H9 (cell line): ENCODE measurements at regions not wholly inside any gene's neighbourhood (a gene's known extent, or its start where the extent isn't known, plus 50 kb on each side); places are given as distances from the start of the nearest gene placed in this dataset.

ENCODE experiments used
- DNase-seq: peaks from one replicate; pipeline ENCODE4 v3.0.0-alpha.2; 2017
- H2AFZ ChIP-seq: one replicate; pipeline ENCODE4 v1.6.1; 2013; ENCODE audit warnings: mild to moderate bottlenecking, low read length, control low read depth, moderate library complexity
- H2AK5ac ChIP-seq: 2 replicates; pipeline ENCODE4 v1.6.1; 2013; ENCODE audit warnings: low read length, control low read depth, mixed read lengths; ENCODE audit not compliant: insufficient read length
- H2BK120ac ChIP-seq: one replicate; pipeline ENCODE4 v1.6.1; 2013; ENCODE audit warnings: low read depth, mild to moderate bottlenecking, low read length, control low read depth, inconsistent platforms; ENCODE audit not compliant: poor library complexity, severe bottlenecking
- H2BK12ac ChIP-seq: 2 replicates; pipeline ENCODE4 v1.6.1; 2013; ENCODE audit warnings: low read length, control low read depth, mixed read lengths, low read depth; ENCODE audit not compliant: insufficient read length
- H2BK15ac ChIP-seq: 2 replicates; pipeline ENCODE4 v1.6.1; 2013; ENCODE audit warnings: low read depth, low read length, control low read depth
- H2BK20ac ChIP-seq: one replicate; pipeline ENCODE4 v1.6.1; 2013; ENCODE audit warnings: low read depth, mild to moderate bottlenecking, low read length, control low read depth, inconsistent platforms; ENCODE audit not compliant: poor library complexity, severe bottlenecking
- H2BK5ac ChIP-seq: 2 replicates; pipeline ENCODE4 v1.6.1; 2013; ENCODE audit warnings: low read length, control low read depth, mixed read lengths; ENCODE audit not compliant: insufficient read length
- H3K14ac ChIP-seq: 2 replicates; pipeline ENCODE4 v1.6.1; 2013; ENCODE audit warnings: low read length, control low read depth; ENCODE audit not compliant: insufficient read depth
- H3K18ac ChIP-seq: 2 replicates; pipeline ENCODE4 v1.6.1; 2013; ENCODE audit warnings: low read depth, mild to moderate bottlenecking, mixed read lengths, low read length, control low read depth; ENCODE audit not compliant: insufficient read length
- H3K23ac ChIP-seq: 2 replicates; pipeline ENCODE4 v1.6.1; 2013; ENCODE audit warnings: low read length, control low read depth, mixed read lengths, low read depth; ENCODE audit not compliant: insufficient read length
- H3K23me2 ChIP-seq: 2 replicates; pipeline ENCODE4 v1.6.1; 2013; ENCODE audit warnings: low read depth, mild to moderate bottlenecking, mixed read lengths, low read length, control low read depth; ENCODE audit not compliant: insufficient read length, poor library complexity, severe bottlenecking
- H3K27ac ChIP-seq: 2 replicates; pipeline ENCODE4 v1.5.1; 2013; ENCODE audit warnings: low read length, control low read depth, mixed read lengths, low read depth; ENCODE audit not compliant: insufficient read length
- H3K27me3 ChIP-seq: 2 replicates; pipeline ENCODE4 v1.6.1; 2013; ENCODE audit warnings: low read length, control low read depth, inconsistent platforms; ENCODE audit not compliant: insufficient read depth
- H3K4ac ChIP-seq: 2 replicates; pipeline ENCODE4 v1.6.1; 2013; ENCODE audit warnings: low read depth, mild to moderate bottlenecking, control low read depth, inconsistent platforms, low read length, moderate library complexity
- H3K4me1 ChIP-seq: 2 replicates; pipeline ENCODE4 v1.6.1; 2013; ENCODE audit warnings: low read length, control low read depth, inconsistent platforms; ENCODE audit not compliant: insufficient read depth
- H3K4me2 ChIP-seq: 2 replicates; pipeline ENCODE4 v1.6.1; 2013; ENCODE audit warnings: low read length, control low read depth, mixed read lengths; ENCODE audit not compliant: insufficient read length, insufficient read depth
- H3K56ac ChIP-seq: 2 replicates; pipeline ENCODE4 v1.6.1; 2013; ENCODE audit warnings: low read depth, mild to moderate bottlenecking, mixed read lengths, low read length, control low read depth; ENCODE audit not compliant: insufficient read length
- H3K79me1 ChIP-seq: 2 replicates; pipeline ENCODE4 v1.6.1; 2013; ENCODE audit warnings: low read depth, mild to moderate bottlenecking, moderate library complexity, low read length, control low read depth, inconsistent platforms; ENCODE audit not compliant: insufficient read depth, poor library complexity, severe bottlenecking
- H3K79me2 ChIP-seq: 2 replicates; pipeline ENCODE4 v1.6.1; 2013; ENCODE audit warnings: low read length, control low read depth, inconsistent platforms; ENCODE audit not compliant: insufficient read depth
- H3K9ac ChIP-seq: 2 replicates; pipeline ENCODE4 v1.6.1; 2013; ENCODE audit warnings: low read length, control low read depth, mixed read lengths; ENCODE audit not compliant: insufficient read length; ENCODE audit errors: extremely low read depth
- H3K9me3 ChIP-seq: one replicate; pipeline ENCODE4 v1.6.1; 2013; ENCODE audit warnings: low read depth, low read length, inconsistent platforms; ENCODE audit not compliant: control insufficient read depth
- H3T11ph ChIP-seq: one replicate; pipeline ENCODE4 v1.6.1; 2013; ENCODE audit warnings: mild to moderate bottlenecking, low read length, control low read depth, inconsistent platforms
- H4K20me1 ChIP-seq: one replicate; pipeline ENCODE4 v1.6.1; 2013; ENCODE audit not compliant: control insufficient read depth, insufficient read length, insufficient read depth
- H4K5ac ChIP-seq: 2 replicates; pipeline ENCODE4 v1.6.1; 2013; ENCODE audit warnings: low read depth, mild to moderate bottlenecking, mixed read lengths, low read length, control low read depth; ENCODE audit not compliant: insufficient read length
- H4K8ac ChIP-seq: replicated peaks from 2 replicates; pipeline ENCODE4 v1.6.1; 2013; ENCODE audit warnings: low read length, control low read depth, mixed read lengths, low read depth; ENCODE audit not compliant: insufficient read length
- H4K91ac ChIP-seq: 2 replicates; pipeline ENCODE4 v1.6.1; 2013; ENCODE audit warnings: low read depth, mild to moderate bottlenecking, moderate library complexity, mixed read lengths, low read length, control low read depth; ENCODE audit not compliant: insufficient read length
- H3K27ac Mint-ChIP-seq, 3 experiments: 2 replicates in 2 of 3; 3 replicates in 1 of 3; pipeline ENCODE4 v1.8.0; 2020 to 2021; ENCODE audit warnings: mixed read lengths in 3 of 3, mild to moderate bottlenecking in 1 of 3, moderate library complexity in 1 of 3
- H3K27me3 Mint-ChIP-seq: 2 replicates; pipeline ENCODE4 v1.8.0; 2021; ENCODE audit warnings: low read depth, mild to moderate bottlenecking, moderate library complexity, mixed read lengths
- H3K36me3 Mint-ChIP-seq, 3 experiments: 2 replicates in 2 of 3; 3 replicates in 1 of 3; pipeline ENCODE4 v1.8.0; 2020 to 2021; ENCODE audit warnings: low read depth in 3 of 3, mixed read lengths in 3 of 3; ENCODE audit not compliant: insufficient read depth in 1 of 3
- H3K4me1 Mint-ChIP-seq, 2 experiments: 2 replicates each; pipeline ENCODE4 v1.8.0; 2020; ENCODE audit warnings: mixed read lengths in 2 of 2
- H3K4me3 Mint-ChIP-seq, 2 experiments: 2 replicates in 1 of 2; 3 replicates in 1 of 2; pipeline ENCODE4 v1.8.0; 2020 to 2021; ENCODE audit warnings: mild to moderate bottlenecking in 2 of 2, mixed read lengths in 2 of 2, moderate library complexity in 1 of 2
- H3K9me3 Mint-ChIP-seq, 2 experiments: 2 replicates in 1 of 2; 3 replicates in 1 of 2; pipeline ENCODE4 v1.8.0; 2020; ENCODE audit warnings: mild to moderate bottlenecking in 2 of 2, mixed read lengths in 2 of 2, moderate library complexity in 1 of 2
- WGBS: extraction: QIAGEN DNeasy Blood & Tissue Kit; methylation state at CpG from one replicate; pipeline ENCODE4 v1.1.7; 2013; ENCODE audit warnings: missing lambda C conversion rate, low lambda C conversion rate, mixed read lengths; ENCODE audit not compliant: insufficient read length; ENCODE audit errors: extremely low coverage; 5-methylcytosine and 5-hydroxymethylcytosine counted together
- TF ChIP-seq, protein P1 (sequence below): fragments of 200-600 bp; sonication (generic); conservative IDR thresholded peaks from 3 replicates; pipeline ENCODE4 v1.8.0; 2021; ENCODE audit warnings: antibody characterized with exemption, mild to moderate bottlenecking

DNA sequence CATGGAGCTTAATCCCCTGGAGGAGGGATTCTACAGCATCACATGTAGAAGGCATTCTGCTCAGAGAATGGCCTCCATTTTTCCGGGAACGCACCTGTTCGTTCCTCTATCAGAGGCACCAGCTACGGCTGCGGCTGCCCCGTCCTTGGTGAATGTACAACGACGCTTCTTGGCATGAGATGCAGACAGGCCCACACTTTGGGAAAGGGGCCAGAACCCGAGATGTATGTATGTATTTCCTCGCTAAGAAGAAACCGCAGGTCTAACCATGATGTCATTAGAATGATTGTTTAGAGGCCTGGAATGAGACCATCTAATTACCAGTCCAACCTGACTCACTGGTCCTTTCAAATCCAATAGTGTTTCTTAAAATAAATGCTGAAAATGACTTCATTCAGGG, 1293.4 kb downstream of the TBC1D22A start:
- H3K23me2 ChIP-seq = no peaks in the 10 kb centered on the region
- no peak overlapping the region for H3K56ac ChIP-seq
- H2AFZ ChIP-seq = no peak overlapping the region
- Mint-ChIP-seq H3K4me3 (no peak overlapping the region), H3K27me3 (peaks cover 11% of the 10 kb centered on the region), H3K9me3 (peaks cover 0 to 2% of the 10 kb centered on the region in 2 experiments; a peak in 2 of 5 replicates), H3K27ac (no peak overlapping the region), H3K4me1 (no peaks in the 10 kb centered on the region), H3K36me3 (no peaks in the 10 kb centered on the region; a peak in 1 of 7 replicates)
- H3K79me1 ChIP-seq = no peaks in the 10 kb centered on the region
- H3K9me3 ChIP-seq = no peaks in the 10 kb centered on the region
- no peak overlapping the region for H2BK5ac ChIP-seq
- H3K4ac ChIP-seq = no peak overlapping the region
- no peak overlapping the region for H3K27ac ChIP-seq
- H3T11ph ChIP-seq = no peak overlapping the region
- H4K20me1 ChIP-seq = peaks cover 4% of the 10 kb centered on the region
- no peak overlapping the region for H3K23ac ChIP-seq
- H4K5ac ChIP-seq = no peak overlapping the region
- no peak overlapping the region for H4K91ac ChIP-seq
- H3K18ac ChIP-seq = no peak overlapping the region
- no peak overlapping the region for H2BK20ac ChIP-seq
- no peak overlapping the region for H3K9ac ChIP-seq
- TF ChIP-seq, protein P1, sequence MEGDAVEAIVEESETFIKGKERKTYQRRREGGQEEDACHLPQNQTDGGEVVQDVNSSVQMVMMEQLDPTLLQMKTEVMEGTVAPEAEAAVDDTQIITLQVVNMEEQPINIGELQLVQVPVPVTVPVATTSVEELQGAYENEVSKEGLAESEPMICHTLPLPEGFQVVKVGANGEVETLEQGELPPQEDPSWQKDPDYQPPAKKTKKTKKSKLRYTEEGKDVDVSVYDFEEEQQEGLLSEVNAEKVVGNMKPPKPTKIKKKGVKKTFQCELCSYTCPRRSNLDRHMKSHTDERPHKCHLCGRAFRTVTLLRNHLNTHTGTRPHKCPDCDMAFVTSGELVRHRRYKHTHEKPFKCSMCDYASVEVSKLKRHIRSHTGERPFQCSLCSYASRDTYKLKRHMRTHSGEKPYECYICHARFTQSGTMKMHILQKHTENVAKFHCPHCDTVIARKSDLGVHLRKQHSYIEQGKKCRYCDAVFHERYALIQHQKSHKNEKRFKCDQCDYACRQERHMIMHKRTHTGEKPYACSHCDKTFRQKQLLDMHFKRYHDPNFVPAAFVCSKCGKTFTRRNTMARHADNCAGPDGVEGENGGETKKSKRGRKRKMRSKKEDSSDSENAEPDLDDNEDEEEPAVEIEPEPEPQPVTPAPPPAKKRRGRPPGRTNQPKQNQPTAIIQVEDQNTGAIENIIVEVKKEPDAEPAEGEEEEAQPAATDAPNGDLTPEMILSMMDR = no peak
- H3K4me1 ChIP-seq = no peaks in the 10 kb centered on the region
- no peaks in the 10 kb centered on the region for H3K79me2 ChIP-seq
- WGBS = no CpG with 5 or more reads among the region's 11 CpGs
- no peak for DNase-seq
- no peak overlapping the region for H2AK5ac ChIP-seq
- H2BK15ac ChIP-seq = no peak overlapping the region
- H4K8ac ChIP-seq = no peak overlapping the region
- H2BK120ac ChIP-seq = no peak overlapping the region
- no peak overlapping the region for H2BK12ac ChIP-seq
- H3K27me3 ChIP-seq = no peaks in the 10 kb centered on the region
- no peak overlapping the region for H3K4me2 ChIP-seq
- H3K14ac ChIP-seq = no peak overlapping the region
